Small intestine (tissue), 7 donors: ENCODE measurements at regions not wholly inside any gene's neighbourhood (a gene's known extent, or its start where the extent isn't known, plus 50 kb on each side); places are given as distances from the start of the nearest gene placed in this dataset.
"Not testable (repeated sequence)": the region's sequence is repeated elsewhere in the genome, so short reads cannot be mapped to it uniquely, and the experiment has no call there.

Experiments
- DNase-seq, 2 donors: peaks; one replicate each; pipeline versions ENCODE4 v3.0.0 to v3.0.0-alpha.2; 2013
- FAIRE-seq: peaks from 2 replicates; lab custom pipeline; 2012; peaks lifted over from hg19 to GRCh38; lab: Jason Lieb, UNC
- H3K27ac ChIP-seq, 3 donors: one replicate each; pipeline ENCODE4 v1.5.1; 2013; ENCODE audit warnings: low read length in 2 of 3, mild to moderate bottlenecking in 2 of 3, control low read depth in 1 of 3, inconsistent platforms in 1 of 3, low read depth in 1 of 3, moderate library complexity in 1 of 3
- H3K27me3 ChIP-seq, 3 donors: one replicate each; pipeline ENCODE4 v1.6.1; 2013; ENCODE audit warnings: low read length in 3 of 3, inconsistent platforms in 1 of 3; ENCODE audit not compliant: control insufficient read depth in 3 of 3, insufficient read depth in 3 of 3
- H3K36me3 ChIP-seq, 3 donors: one replicate each; pipeline ENCODE4 v1.6.1; 2013; ENCODE audit warnings: low read length in 3 of 3, inconsistent platforms in 1 of 3, low read depth in 1 of 3, mild to moderate bottlenecking in 1 of 3, moderate library complexity in 1 of 3; ENCODE audit not compliant: control insufficient read depth in 3 of 3, insufficient read depth in 2 of 3
- H3K4me1 ChIP-seq, 3 donors: one replicate each; pipeline ENCODE4 v1.6.1; 2013; ENCODE audit warnings: low read length in 2 of 3, inconsistent platforms in 1 of 3, low read depth in 1 of 3, mild to moderate bottlenecking in 1 of 3, moderate library complexity in 1 of 3; ENCODE audit not compliant: control insufficient read depth in 3 of 3, insufficient read depth in 2 of 3
- H3K4me3 ChIP-seq, 3 donors: one replicate each; pipeline ENCODE4 v1.5.1; 2013; ENCODE audit warnings: low read length in 3 of 3, control low read depth in 1 of 3, inconsistent platforms in 1 of 3, low read depth in 1 of 3, mild to moderate bottlenecking in 1 of 3, moderate library complexity in 1 of 3
- H3K9me3 ChIP-seq, 2 donors: one replicate each; pipeline ENCODE4 v1.6.1; 2013; ENCODE audit warnings: low read depth in 1 of 2, low read length in 1 of 2; ENCODE audit not compliant: control insufficient read depth in 2 of 2, insufficient read depth in 1 of 2
- WGBS, 3 donors: extraction: QIAGEN DNeasy Blood & Tissue Kit; methylation state at CpG; one replicate each; pipeline ENCODE4 v1.1.7; 2013; 5-methylcytosine and 5-hydroxymethylcytosine counted together
- donor health status: healthy with polysubstance abuse.
- donor health status: control.
- donor health status: control.
- donor health status: Bipolar disorder and iron deficiency.
- donor health status: healthy.

DNA sequence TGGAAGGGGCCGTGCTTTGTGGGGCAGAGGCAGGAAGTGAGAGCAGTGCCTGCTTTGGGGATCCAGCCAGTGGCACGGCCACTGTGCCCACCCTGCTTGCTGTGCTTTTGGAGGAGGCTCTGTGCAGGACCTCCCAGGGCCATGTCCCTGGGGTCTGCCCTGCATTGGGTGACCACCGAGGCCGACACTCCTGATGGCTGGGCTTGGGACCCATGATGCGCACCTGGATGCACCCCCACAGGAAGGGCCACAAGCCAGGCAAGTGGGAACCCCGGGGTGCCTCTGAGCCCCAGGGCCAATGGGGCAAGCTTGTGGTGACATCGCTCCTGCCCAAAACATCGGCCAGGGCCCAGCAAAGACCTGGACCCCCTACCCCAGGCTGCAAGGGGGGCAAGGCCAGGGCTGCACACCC is 738.6 kb upstream of the GJE1 start:
- no peak for DNase-seq
- Histone ChIP-seq H3K9me3 (no peaks in the 10 kb centered on the region), H3K4me3 (no peak overlapping the region), H3K27me3 (no peaks in the 10 kb centered on the region), H3K27ac (no peak overlapping the region), H3K36me3 (no peaks in the 10 kb centered on the region), H3K4me1 (no peaks in the 10 kb centered on the region)
- FAIRE-seq = no peak
- 92 to 95% (median 93%) methylated on average over 6 to 8 of the region's 8 CpGs for WGBS, 3 donors

DNA sequence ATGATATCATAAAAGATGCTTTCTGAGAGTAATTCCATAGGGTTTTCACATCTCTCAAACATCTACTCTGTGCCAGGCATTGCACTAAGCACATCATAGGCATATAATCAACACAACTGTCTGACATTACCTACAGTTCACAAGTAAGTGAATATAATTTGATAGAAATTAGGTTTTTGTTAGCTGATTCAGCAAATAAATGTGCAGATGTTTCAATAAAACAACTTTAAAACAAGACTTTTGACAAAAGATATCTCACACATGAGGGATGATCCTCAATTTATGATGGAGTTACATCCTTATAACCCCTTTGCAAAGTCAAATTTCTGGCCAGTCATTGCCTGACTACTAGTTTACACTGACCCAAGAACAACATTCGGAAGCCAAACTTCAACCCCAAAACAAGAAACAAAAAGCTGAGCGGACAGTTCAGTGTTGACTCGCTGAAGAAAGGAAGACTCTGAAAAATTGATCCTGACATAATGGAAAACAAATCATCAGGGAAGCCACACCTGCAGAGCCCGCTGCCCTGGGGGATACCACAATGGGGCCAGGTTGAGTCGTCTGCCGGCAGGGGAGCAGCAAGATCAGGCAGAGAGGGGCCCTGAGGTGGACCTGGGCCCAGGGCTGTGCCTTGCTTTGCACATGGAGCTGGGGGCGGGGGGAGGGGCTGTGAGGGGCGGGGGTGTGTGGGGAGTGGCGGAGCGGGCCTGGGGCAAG is 739.2 kb upstream of the GJE1 start:
- no peak for DNase-seq
- H3K4me3 ChIP-seq = no peak overlapping the region
- no peaks in the 10 kb centered on the region for H3K36me3 ChIP-seq
- no peaks in the 10 kb centered on the region for H3K9me3 ChIP-seq
- H3K4me1 ChIP-seq = no peaks in the 10 kb centered on the region
- H3K27me3 ChIP-seq = no peaks in the 10 kb centered on the region
- no peak for FAIRE-seq
- no peak overlapping the region for H3K27ac ChIP-seq
- 92 to 95% (median 94%) methylated on average over 9 to 10 of the region's 10 CpGs for WGBS, 3 donors

DNA sequence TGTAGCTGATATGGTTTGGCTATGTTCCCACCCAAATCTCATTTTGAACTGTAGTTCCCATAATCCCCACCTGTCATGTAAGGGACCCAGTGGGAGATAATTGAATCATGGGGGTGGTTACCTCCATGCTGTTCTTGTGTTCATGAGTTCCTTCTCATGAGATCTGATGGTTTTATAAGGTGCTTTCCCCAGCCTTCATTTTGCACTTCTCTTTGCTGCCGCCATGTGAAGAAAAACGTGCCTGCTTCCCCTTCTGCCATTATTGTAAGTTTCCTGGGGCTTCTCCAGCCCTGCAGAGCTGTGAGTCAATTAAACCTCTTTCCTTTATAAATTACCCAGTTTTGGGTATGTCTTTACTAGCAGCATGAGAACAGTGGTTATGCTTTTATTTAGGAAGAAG is 741.6 kb upstream of the GJE1 start:
- not testable (repeated sequence) for H3K36me3 ChIP-seq, H3K9me3 ChIP-seq, H3K4me1 ChIP-seq, H3K27ac ChIP-seq, DNase-seq, FAIRE-seq, H3K4me3 ChIP-seq, H3K27me3 ChIP-seq
- 68 to 89% (median 83%) methylated on average over 2 of the region's 2 CpGs for WGBS, 3 donors

DNA sequence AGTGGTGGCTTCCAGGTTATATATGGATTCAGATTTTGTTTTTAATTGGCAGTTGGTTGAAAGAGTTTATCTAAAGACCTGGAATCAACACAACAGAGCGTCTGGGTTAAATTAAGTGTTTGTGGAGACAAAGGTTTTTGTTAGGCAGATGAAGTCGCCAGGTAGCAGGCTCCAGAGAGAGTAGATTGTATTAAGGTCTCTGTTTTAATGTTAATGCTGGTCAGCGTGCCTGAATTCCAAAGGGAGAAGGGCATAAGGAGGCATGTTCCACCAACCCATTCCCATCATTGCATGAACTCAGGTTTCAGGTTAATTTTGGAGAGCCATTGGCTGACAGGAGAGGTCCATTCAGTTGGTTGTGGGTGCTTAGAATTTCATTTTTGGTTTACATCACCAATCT is 744.1 kb upstream of the GJE1 start:
- FAIRE-seq = no peak
- H3K36me3 ChIP-seq = no peaks in the 10 kb centered on the region
- no peak overlapping the region for H3K27ac ChIP-seq
- no peaks in the 10 kb centered on the region for H3K9me3 ChIP-seq
- no peak overlapping the region for H3K4me3 ChIP-seq
- no peaks in the 10 kb centered on the region for H3K27me3 ChIP-seq
- no peak for DNase-seq
- 86 to 93% (median 90%) methylated on average over 3 of the region's 3 CpGs for WGBS, 3 donors
- no peaks in the 10 kb centered on the region for H3K4me1 ChIP-seq

DNA sequence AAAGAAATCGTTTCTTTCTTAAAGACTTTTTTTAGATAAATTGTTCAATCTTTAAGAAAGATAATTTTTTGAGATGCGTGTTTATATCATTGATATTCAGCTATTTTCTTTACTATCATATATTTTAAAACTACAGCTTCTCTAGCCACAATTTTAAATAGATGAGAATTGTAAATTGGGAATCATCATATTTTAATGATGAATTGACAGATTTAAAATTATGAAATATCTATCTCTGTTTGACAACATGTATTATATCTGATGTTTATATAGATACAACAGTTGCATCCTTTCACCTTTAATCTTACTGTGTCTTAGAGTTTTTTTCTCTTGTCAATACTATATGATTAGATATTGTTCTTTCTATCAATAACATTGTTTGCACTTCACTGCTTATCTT is 762.3 kb upstream of the GJE1 start:
- H3K4me3 ChIP-seq = no peak overlapping the region
- DNase-seq (no peak), FAIRE-seq (peak; percentile 23)
- no peaks in the 10 kb centered on the region for H3K27me3 ChIP-seq
- no peaks in the 10 kb centered on the region for H3K36me3 ChIP-seq
- no peaks in the 10 kb centered on the region for H3K4me1 ChIP-seq
- no peak overlapping the region for H3K27ac ChIP-seq
- H3K9me3 ChIP-seq = peaks cover 0 to 4% of the 10 kb centered on the region in 2 donors
- WGBS, 3 donors = 79 to 92% (median 90%) methylated on average over 2 of the region's 2 CpGs

DNA sequence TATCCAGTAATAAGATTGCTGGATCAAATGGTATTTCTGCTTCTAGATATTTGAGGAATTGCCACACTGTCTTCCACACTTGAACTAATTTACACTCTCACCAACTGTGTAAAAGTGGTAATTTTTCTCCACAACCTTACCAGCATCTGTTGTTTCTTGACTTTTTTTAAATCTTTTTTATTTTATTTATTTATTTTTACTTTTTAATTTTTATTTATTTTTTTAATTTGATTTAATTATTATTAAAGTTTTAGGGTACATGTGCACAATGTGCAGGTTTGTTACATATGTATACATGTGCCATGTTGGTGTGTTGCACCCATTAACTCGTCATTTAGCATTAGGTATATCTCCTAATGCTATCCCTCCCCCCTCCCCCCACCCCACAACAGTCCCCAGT is 765.9 kb upstream of the GJE1 start:
- H3K9me3 ChIP-seq, H3K27ac ChIP-seq, FAIRE-seq, DNase-seq, H3K4me1 ChIP-seq, H3K36me3 ChIP-seq, H3K27me3 ChIP-seq, H3K4me3 ChIP-seq: not testable (repeated sequence)
- 40 to 100% (median 86%) methylated on average over 1 of the region's 1 CpG for WGBS, 3 donors

DNA sequence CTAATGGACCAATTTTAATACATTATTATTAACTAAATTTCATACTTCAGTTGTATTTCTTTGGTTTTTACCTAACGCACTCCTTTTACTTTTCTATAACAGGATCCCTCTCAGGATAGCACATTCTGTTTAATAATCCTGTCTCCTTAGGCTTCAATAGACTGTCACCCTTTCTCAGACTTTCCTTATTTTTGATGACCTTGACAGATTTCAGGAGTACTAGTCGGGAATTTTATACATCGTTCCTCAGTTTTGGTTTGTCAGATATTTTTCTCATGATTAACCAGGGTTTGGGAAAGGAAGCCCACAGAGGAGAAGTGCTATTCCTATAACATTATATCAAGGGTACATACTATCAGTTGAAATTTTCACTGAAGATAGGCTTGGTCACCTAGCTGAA is 768.0 kb upstream of the GJE1 start:
- DNase-seq (no peak), FAIRE-seq (no peak)
- no peaks in the 10 kb centered on the region for H3K27me3 ChIP-seq
- no peak overlapping the region for H3K4me3 ChIP-seq
- H3K27ac ChIP-seq = no peak overlapping the region
- no peaks in the 10 kb centered on the region for H3K4me1 ChIP-seq
- H3K36me3 ChIP-seq = no peaks in the 10 kb centered on the region
- WGBS, 3 donors = 86 to 92% (median 86%) methylated on average over 3 of the region's 3 CpGs
- H3K9me3 ChIP-seq = peaks cover 0 to 4% of the 10 kb centered on the region in 2 donors

DNA sequence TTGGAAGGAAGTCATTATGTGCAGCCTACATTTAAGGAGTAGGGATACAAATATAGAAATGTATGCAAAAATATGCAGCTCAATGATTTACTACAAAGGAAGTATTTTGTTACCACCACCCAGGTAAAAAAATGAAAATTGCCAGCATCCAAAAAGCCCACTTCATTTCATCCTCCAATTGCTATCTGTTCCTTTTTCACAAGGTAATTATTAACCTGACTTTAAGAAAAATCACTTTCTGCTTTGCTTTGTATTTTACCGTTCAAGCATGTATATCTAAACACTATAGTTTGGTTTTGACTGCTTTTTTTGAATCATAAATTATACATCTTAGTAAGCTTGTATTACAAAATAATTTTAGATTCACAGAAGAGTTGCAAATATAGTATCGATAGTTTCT is 768.5 kb upstream of the GJE1 start:
- H3K36me3 ChIP-seq = no peaks in the 10 kb centered on the region
- DNase-seq = no peak
- no peaks in the 10 kb centered on the region for H3K27me3 ChIP-seq
- H3K4me1 ChIP-seq = no peaks in the 10 kb centered on the region
- no peak overlapping the region for H3K4me3 ChIP-seq
- FAIRE-seq = no peak
- peaks cover 0 to 4% of the 10 kb centered on the region in 2 donors for H3K9me3 ChIP-seq
- H3K27ac ChIP-seq = no peak overlapping the region
- 67 to 82% (median 70%) methylated on average over 2 of the region's 2 CpGs for WGBS, 3 donors

DNA sequence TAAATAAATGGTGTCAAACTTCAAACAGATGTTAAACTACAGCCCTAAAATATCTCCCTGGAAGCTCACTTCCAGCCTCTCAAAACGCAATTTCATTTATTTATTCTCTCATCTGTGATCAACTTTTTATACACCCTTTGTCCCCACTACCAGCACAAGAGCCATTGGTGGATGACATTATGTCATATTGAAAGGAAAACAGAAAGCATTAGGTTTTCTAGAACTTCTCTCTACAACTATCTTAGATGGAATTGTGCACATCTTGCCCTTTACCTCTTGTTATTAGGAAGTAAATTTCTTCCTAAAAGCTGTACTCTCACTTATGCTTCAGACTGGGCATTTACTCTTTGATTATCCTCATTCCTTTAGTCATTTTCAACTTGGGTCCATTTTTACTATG is 771.2 kb upstream of the GJE1 start:
- no peak overlapping the region for H3K4me3 ChIP-seq
- 63 to 66% (median 65%) methylated on average over 1 of the region's 1 CpG for WGBS, 3 donors
- FAIRE-seq = no peak
- no peaks in the 10 kb centered on the region for H3K36me3 ChIP-seq
- DNase-seq = no peak
- no peaks in the 10 kb centered on the region for H3K4me1 ChIP-seq
- H3K27me3 ChIP-seq = no peaks in the 10 kb centered on the region
- H3K9me3 ChIP-seq = no peaks in the 10 kb centered on the region
- H3K27ac ChIP-seq = no peak overlapping the region
